ENCODE measurements at regions not wholly inside any gene's neighbourhood (a gene's known extent, or its start where the extent isn't known, plus 50 kb on each side); places are given as distances from the start of the nearest gene placed in this dataset.
A peak's percentile ranks its signal among the peaks of the same experiment; 100 is the strongest.
"Not testable (repeated sequence)": the region's sequence is repeated elsewhere in the genome, so short reads cannot be mapped to it uniquely, and the experiment has no call there.

GRCh38 chr6:68233623-68234022, 401.5 kb upstream of the ADGRB3 start:
- peak; percentile 32 for DNase-seq

- no peak for DNase-seq
These were observed 405.5 kb upstream of the ADGRB3 start for GRCh38 chr6:68229566-68229965.

- peak; percentile 11 for DNase-seq
These were observed 408.6 kb upstream of the ADGRB3 start for GRCh38 chr6:68226460-68226859.

GRCh38 chr6:68225729-68226128, 409.4 kb upstream of the ADGRB3 start:
- DNase-seq, result no peak

DNA sequence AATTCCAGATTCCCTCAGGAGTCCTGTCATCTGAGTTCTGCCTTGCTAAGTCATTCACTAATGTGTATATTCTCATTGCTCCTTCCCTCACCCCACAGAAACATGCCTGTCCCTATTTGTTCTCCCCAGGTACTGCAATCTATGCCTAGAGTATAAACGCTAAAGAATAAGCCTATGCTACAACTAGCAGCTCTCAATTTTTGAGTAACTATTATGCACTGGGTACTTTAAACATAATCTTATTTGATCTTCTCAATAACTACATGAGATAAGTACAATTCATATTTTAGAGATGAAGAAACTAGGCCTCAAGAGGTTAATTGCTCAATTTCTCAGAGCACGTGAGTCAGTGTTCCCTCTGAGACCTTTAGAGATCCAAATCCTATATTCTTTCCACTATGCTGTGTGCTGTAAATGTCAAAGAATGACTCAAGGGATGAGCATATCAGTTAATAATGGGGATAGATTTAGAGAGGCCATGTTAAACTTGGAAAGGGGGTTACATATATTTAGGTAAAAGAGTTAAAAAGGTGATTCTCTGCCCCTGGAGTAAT, 423.8 kb upstream of the ADGRB3 start:
- DNase-seq, result peak; percentile 5

DNA sequence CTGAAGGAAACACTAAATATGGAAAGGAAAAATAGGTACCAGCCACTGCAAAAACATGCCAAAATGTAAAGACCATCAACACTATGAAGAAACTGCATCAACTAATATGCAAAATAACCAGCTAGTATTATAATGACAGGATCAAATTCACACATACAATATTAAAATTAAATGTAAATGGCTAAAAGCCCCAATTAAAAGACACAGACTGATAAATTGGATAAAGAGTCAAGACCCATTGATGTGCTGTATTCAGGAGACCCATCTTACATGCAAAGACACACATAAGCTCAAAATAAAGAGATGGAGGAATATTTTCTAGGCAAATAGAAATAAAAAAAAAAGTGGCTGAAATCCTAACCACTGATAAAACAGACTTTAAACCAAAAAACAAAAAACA, 427.5 kb upstream of the ADGRB3 start:
- not testable (repeated sequence) for DNase-seq

DNA sequence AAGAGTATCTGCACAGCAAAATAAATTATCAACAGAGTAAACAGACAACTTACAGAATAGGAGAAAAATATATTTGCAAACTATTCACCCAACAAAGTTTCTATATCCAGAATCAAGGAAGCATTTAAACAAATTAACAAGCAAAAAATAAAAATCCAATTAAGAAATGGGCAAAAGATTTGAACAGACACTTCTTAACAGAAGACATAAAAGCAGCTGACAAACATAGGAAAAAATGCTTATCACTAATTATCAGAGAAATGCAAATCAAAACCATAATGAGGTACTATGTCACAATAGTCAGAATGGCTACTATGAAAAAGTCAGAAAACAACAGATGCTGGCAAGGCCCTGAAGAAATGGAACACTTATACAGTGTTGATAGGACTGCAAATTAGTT, 434.2 kb upstream of the ADGRB3 start:
- no peak for DNase-seq

- no peak for DNase-seq
These were observed 437.7 kb upstream of the ADGRB3 start for GRCh38 chr6:68197356-68197755.

DNA sequence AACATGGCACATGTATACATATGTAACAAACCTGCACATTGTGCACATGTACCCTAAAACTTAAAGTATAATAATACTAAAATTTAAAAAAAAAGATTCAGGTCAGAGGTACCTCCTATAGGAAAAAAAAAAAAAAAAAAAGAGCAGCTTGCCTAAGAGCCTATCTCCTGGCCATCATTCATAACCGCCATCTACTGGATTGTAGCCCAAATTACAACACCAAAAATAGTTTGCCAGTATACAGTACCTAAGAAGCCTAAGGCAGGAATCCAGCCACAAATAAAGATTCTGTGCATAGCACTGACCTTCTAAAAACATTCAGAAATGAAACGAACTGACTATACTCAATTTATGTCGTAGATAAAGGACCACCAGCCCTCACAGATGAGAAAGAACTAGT, 438.4 kb upstream of the ADGRB3 start:
- DNase-seq, result peak; percentile 5

GRCh38 chr6:68195753-68196152, 439.3 kb upstream of the ADGRB3 start:
- not testable (repeated sequence) for DNase-seq

DNA sequence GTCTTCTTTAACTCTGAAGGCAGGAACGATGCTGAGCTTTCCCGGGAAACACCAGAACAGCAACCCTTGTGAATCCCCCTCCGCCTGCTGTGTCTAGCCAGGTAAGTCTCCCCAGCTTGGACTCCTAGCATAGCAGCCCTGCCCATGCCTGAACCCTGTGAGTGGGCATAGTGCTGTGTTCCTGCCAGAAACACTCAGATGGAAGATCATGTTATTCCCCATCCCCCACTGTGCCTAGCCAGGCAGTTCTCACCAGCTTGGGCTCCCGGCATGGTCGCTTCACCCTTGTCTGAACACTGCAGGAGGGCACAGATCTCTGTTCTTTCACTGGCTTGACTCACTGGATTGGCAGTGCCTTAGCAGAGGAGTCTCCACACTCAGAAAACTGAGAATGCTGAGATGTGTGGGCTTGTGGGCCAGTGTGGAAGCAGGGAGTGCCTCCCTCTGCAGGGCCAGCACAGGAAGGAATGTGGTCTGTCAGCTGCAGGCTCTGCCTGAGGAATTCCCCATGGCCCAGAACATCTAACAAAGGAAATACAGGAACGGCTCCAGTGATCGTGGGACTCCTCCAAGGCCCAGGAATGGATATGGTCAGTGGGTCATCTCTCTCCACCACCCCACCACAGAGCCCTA, 440.1 kb upstream of the ADGRB3 start:
- no peak for DNase-seq

- DNase-seq, result no peak
These were observed 442.1 kb upstream of the ADGRB3 start for GRCh38 chr6:68192988-68193387.

- DNase-seq, result no peak
These were observed 445.8 kb upstream of the ADGRB3 start for GRCh38 chr6:68189217-68189815.

GRCh38 chr6:68186870-68187269, 448.2 kb upstream of the ADGRB3 start:
- DNase-seq, result no peak

DNA sequence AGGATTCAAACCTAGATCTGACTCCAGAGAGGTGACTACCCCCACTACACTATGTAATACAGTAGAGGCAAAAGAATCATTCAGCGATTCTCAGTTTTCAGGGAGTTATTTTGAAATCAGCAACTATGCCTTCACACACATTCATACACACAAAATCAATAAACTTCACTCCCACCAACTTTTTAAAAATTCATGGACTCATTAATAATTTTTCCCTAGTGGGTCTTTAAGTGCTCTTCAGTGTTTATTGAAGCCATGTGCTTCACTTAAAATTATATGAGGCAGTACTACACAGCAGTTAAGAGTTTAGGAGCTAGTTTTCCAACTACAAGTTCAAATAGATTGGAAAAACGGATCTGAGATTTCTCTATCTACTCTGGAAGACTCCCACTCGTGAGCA, 452.7 kb upstream of the ADGRB3 start:
- no peak for DNase-seq

GRCh38 chr6:68181027-68181426, 454.1 kb upstream of the ADGRB3 start:
- not testable (repeated sequence) for DNase-seq

- DNase-seq, result no peak
These were observed 461.5 kb upstream of the ADGRB3 start for GRCh38 chr6:68173616-68174015.

- DNase-seq, result no peak
These were observed 465.2 kb upstream of the ADGRB3 start for GRCh38 chr6:68169922-68170321.

GRCh38 chr6:68167604-68168003, 467.5 kb upstream of the ADGRB3 start:
- DNase-seq, result no peak

DNA sequence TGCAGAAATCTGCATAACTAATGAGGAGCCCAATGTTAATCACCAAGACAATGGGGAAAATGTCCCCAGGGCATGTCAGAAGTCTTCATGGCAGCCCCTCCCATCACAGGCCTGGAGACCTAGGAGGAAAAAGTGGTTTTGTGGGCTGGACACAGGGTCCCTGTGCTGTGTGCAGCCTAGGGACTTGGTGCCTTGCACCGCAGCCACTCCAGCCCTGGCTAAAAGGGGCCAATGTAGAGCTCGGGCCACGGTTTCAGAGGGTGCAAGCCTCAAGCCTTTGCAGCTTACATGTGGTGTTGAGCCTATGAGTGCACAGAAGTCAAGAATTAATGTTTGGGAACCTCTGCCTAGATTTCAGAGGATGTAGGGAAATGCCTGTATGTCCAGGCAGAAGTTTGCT, 474.3 kb upstream of the ADGRB3 start:
- DNase-seq, result not testable (repeated sequence)

- DNase-seq, result no peak
These were observed 474.7 kb upstream of the ADGRB3 start for GRCh38 chr6:68160348-68160747.

GRCh38 chr6:68159433-68159832, 475.6 kb upstream of the ADGRB3 start:
- DNase-seq, result no peak

DNA sequence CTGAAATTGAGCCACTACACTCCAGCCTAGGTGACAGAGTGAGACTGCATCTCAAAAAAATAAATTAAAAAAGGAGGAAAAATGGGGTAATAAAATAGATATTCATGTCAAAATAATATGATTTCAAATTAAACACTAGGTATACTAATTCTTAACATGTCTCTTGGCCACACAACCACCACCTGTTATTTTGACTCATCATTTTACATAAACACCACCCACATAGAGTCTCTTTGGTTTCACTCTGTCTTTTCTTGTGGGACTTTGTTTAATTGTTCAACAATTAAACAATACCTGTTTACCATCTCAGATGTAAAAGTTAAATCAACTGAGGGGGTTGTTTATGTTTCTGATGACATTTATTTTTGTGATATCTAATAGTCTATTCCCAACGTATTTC, 476.8 kb upstream of the ADGRB3 start:
- no peak for DNase-seq

GRCh38 chr6:68144667-68145066, 490.4 kb upstream of the ADGRB3 start:
- DNase-seq, result no peak

DNA sequence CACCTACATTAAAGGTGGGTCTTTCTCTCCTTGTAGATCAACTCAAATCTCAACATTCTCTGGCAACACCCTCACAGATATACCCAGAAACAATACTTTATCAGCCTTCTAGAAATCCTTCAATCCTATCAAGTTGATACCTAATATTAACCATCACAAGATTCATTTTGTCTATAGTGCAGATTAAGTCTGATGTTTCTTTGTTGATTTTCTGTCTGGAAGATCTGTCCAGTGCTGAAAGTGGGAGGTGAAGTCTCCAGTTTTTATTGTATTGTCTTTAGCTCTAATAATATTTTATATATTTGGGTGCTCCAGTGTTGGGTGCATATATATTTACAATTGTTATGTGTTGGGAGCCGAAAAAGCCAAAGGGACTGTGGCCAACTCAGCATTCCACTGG, 493.9 kb upstream of the ADGRB3 start:
- no peak for DNase-seq
